ENCODE measurements at regions not wholly inside any gene's neighbourhood (a gene's known extent, or its start where the extent isn't known, plus 50 kb on each side); places are given as distances from the start of the nearest gene placed in this dataset.

- DNase-seq = no peak
Observed at GRCh38 chr13:107452833-107453232, 762.5 kb downstream of the LIG4 start.

GRCh38 chr13:107450931-107451330, 764.4 kb downstream of the LIG4 start:
- DNase-seq = no peak

GRCh38 chr13:107450431-107450830, 764.9 kb downstream of the LIG4 start:
- DNase-seq = no peak

DNA sequence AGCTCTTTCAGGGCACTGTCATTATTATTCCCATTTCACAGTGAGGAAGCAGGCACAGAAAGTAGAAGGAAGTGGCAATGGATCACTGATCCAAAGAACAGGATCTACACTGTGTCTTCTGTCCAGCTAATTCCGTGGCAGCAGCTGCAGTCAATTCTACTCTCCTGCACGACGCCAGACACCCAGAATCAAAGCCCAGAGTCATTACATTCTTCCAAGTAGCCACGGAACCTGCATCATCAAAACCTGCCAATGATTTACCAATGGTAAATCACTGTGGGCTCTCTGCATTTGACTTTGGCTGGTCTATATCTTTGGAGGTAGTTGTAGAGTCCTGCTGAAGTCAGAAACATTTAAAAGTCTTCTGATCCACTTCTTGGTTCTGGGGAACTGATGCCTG, 767.7 kb downstream of the LIG4 start:
- no peak for DNase-seq

GRCh38 chr13:107441279-107441678, 774.1 kb downstream of the LIG4 start:
- DNase-seq = no peak

- no peak for DNase-seq
Observed at GRCh38 chr13:107438251-107438650, 777.1 kb downstream of the LIG4 start.

DNA sequence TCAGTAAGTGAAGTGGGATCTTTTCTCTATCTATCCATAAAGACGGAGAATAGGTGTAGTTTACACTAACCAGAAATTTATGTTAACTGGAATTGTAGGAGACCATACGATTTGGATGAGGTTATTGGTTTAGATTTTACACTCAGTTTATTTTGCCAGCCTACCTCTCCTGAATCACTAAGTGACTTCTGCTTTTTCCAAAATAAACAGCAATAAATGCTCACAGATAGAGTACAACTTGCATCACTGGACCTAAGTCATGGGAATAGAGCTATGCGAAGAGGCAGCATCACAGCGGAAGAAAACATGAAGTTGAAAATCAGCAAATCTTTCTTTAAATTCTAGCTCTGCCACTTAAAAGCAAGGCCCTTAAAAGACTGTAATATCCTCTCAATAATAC, 781.0 kb downstream of the LIG4 start:
- no peak for DNase-seq

DNA sequence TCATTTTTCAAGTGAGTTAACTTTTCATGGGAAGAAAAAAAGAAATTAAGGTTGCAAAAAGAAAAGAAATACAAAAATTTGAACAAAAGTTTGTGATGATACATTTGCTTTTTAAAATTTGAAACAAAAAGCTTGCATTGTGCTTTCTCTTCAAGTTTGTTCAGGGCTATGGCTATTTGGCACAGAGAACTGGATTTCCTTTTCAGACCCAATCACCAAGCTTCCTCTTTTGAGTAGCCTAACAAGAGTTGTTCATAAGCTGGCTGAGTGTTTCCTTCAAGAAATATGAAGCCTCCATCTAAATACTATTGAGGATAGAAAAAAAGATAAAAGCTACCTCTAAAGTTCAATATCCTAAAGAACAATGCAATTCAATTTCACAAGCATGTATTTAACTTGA, 787.8 kb downstream of the LIG4 start:
- no peak for DNase-seq

DNA sequence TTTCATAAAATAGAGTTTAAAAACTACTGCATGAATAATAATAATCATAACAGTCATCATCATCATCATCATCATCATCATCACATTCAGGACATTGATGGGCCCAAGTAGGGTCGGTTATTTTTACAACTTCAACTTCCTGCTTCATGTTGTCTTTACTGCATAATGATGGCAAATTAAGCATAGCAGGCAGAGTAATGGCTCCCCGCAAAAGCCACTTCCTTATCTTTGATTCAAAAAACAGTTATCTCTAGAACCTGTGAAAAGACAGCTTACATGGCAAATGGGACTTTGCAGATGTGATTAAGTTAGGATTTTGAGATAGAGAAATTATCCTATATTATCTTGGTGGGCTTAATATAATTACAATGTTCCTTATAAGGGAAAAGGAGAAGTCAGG, 792.9 kb downstream of the LIG4 start:
- no peak for DNase-seq

- no peak for DNase-seq
Observed at GRCh38 chr13:107421951-107422350, 793.4 kb downstream of the LIG4 start.

DNA sequence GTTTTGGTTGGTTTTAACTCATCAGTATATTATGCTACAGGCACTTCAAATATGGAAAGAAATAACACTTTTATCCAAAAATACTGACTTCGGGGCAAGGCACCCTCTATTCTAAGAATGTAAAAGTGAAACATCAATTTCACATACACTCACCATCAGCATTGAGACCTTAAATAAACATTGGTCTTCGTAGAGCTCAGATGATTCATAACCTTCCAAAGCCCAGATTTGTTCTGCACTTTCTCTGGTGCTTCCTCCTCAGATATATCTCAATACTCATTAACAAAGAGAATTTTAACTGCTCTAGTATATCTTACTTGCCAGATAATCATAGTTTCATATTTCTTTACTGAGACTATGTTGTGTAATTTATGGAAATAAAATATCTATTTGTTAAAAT, 794.3 kb downstream of the LIG4 start:
- no peak for DNase-seq

- no peak for DNase-seq
Observed at GRCh38 chr13:107413005-107413404, 802.3 kb downstream of the LIG4 start.

GRCh38 chr13:107407074-107407473, 808.3 kb downstream of the LIG4 start:
- no peak for DNase-seq

- DNase-seq = no peak
Observed at GRCh38 chr13:107395927-107396662, 819.2 kb downstream of the LIG4 start.

DNA sequence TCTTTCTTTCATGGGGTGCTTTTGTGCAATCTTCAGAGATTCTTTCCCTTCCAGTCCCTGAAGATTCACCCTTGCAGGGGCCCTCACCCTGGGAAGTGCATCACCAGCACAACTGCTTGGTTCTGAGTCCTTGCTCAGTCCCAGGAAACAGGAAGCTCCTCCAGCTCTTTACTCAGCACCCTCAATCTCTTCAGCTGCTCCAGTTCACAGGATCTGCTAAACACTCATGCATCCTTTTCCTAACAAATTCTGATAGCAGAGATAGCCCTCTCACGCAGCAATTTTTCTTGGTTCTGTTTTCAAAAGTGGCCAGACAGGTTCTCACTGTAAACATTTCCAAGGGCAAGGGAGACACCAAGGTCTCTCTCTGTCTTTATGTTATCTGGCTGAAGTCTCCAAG, 823.1 kb downstream of the LIG4 start:
- no peak for DNase-seq

GRCh38 chr13:107387525-107387924, 819.6 kb upstream of the ARGLU1 start:
- DNase-seq = no peak

- DNase-seq = no peak
Observed at GRCh38 chr13:107379407-107380155, 811.6 kb upstream of the ARGLU1 start.

DNA sequence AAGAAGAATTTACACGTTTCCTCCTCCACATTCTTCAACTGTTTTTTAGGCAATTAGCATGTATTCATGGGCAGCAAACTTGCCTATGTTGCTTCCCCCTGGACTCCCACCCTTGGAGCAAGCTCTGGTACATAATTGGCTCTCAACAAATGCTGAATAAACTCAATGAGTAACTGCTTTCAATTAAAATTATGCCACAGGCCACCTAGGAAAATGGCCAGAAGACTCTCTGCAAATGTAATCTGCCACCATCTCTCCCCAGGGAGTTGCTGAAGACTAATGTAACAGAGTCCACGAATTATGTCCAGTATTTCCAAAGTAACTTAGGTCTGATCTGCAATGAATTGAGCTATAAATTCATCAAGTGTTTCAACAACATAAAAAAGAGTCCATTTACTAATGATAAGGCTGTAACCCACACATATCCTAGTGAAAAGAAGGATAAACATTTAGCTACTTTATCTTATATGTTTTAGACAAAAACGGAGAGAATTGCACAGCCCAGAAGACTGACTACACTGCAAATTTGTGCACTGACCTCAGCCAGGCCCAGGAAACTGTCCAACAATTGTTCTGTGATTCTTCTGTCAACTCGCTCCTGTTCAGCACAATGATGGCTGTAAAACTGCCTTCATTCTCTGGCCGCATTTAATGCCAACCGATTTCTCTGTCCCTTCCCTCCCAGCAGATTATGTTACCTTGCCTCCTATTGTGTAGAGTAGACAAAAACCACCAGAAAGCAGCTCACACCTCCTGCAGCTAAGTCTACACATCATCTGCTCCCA, 808.6 kb upstream of the ARGLU1 start:
- DNase-seq = no peak

- DNase-seq = no peak
Observed at GRCh38 chr13:107375701-107376340, 807.9 kb upstream of the ARGLU1 start.

DNA sequence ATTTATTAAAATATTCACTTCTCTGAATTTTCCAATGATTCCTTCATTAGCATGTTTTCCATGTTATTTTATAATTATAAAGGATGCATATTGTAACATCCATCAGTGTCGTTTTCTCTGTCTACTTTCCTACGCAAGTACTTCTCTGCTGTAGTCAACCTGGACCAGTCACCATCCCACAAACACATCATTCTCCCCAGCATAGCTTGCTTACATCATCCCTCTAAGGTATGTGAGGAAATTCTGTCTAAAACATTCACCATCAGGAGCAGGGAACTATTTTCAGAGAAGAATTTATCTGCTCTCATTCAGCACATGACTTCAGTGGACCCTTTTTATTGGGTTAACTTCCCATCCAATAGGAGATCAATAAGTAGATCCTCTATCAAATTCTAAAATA, 806.1 kb upstream of the ARGLU1 start:
- DNase-seq = no peak

DNA sequence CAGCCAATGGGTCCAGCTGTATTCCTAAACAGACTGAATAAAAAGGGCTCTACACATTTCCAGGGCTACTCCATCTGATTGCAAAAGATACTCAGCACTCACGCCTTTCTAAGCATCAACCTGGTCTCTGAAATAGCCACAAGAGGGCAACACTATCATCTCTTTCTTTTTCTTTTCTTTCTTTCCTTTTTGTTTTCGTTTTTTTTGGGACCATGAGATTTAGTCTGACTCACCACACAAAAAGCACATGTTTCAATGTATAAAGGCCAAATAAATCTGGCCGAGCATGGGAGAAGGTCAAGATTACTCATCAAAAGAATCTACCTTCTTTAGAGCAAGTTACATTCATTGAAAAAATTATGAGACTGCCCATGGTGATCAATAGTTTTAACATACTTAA, 805.6 kb upstream of the ARGLU1 start:
- no peak for DNase-seq

- no peak for DNase-seq
Observed at GRCh38 chr13:107370015-107370785, 802.3 kb upstream of the ARGLU1 start.
